Keratinocyte (primary cell): ENCODE measurements at regions not wholly inside any gene's neighbourhood (a gene's known extent, or its start where the extent isn't known, plus 50 kb on each side); places are given as distances from the start of the nearest gene placed in this dataset.

Experiments
- EZH2 ChIP-seq: IDR thresholded peaks from one replicate; pipeline ENCODE4 v1.6.1; 2012; ENCODE audit warnings: inconsistent platforms, mild to moderate bottlenecking, low read length, moderate library complexity
- TF ChIP-seq, protein P1 (sequence below), 3 experiments: IDR thresholded peaks in 1 of 3; conservative IDR thresholded peaks in 1 of 3; optimal IDR thresholded peaks in 1 of 3; 2 replicates in 2 of 3; 3 replicates in 1 of 3; pipeline versions ENCODE3 to v1.5.1; 2011; ENCODE audit warnings: low read length in 3 of 3, mild to moderate bottlenecking in 3 of 3, moderate library complexity in 2 of 3, control low read depth in 1 of 3, inconsistent platforms in 1 of 3; ENCODE audit not compliant: insufficient read depth in 2 of 3; ENCODE audit errors: extremely low read depth in 1 of 3

DNA sequence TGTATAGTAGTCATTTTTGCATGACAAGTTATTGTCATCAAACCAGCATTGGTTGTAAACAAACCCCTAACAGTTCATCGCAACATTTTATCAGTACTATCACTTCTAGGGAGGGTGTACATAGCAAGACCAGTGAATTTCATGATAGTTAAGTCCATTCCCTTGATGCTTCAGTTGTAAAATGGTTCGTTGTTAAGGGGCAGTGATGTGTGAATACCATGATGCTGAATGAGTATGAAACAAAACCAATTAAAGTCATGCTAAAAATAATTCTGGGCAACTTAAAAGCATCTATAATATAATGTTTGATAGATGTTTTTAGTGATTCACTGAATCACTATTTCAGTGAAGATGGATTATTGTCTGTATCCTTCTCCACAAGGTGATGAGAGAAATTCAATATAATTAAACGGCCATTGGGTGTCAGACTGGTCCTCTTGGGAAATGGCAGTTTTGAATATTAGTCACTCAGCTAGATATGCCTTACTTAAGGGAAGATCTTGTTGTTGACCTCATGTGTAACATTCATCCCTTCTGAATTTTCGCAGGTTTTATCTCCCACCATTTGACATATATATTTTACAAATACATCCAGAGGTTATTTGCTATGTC, 742.2 kb upstream of the TMPRSS15 start:
- TF ChIP-seq, protein P1, sequence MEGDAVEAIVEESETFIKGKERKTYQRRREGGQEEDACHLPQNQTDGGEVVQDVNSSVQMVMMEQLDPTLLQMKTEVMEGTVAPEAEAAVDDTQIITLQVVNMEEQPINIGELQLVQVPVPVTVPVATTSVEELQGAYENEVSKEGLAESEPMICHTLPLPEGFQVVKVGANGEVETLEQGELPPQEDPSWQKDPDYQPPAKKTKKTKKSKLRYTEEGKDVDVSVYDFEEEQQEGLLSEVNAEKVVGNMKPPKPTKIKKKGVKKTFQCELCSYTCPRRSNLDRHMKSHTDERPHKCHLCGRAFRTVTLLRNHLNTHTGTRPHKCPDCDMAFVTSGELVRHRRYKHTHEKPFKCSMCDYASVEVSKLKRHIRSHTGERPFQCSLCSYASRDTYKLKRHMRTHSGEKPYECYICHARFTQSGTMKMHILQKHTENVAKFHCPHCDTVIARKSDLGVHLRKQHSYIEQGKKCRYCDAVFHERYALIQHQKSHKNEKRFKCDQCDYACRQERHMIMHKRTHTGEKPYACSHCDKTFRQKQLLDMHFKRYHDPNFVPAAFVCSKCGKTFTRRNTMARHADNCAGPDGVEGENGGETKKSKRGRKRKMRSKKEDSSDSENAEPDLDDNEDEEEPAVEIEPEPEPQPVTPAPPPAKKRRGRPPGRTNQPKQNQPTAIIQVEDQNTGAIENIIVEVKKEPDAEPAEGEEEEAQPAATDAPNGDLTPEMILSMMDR (optimal IDR thresholded peaks at IDR 0.05 in 1 of 3, IDR thresholded peaks at IDR 0.05 in 1 of 3, conservative IDR thresholded peaks at IDR 0.05 in 1 of 3; ENCODE audit: extremely low read depth in 1 of 3, insufficient read depth in 2 of 3, low read length in 3 of 3), result no peak
- no peak for TF ChIP-seq EZH2
